Spleen (tissue), 11 donors: ENCODE measurements at regions not wholly inside any gene's neighbourhood (a gene's known extent, or its start where the extent isn't known, plus 50 kb on each side); places are given as distances from the start of the nearest gene placed in this dataset.

ENCODE experiments used
- DNase-seq: peaks from one replicate; pipeline ENCODE4 v3.0.0-alpha.2; 2020
- H3K27ac ChIP-seq, 8 donors: fragments of 200-600 bp; sonication (generic) in 7 of 8; 1 replicate in 4 of 8; 2 replicates in 4 of 8; pipeline versions ENCODE4 v1.5.0 to v1.8.0; 2016 to 2021; ENCODE audit warnings: inconsistent platforms in 4 of 8, mild to moderate bottlenecking in 4 of 8, moderate library complexity in 1 of 8
- H3K27me3 ChIP-seq, 7 donors: fragments of 200-600 bp; sonication (generic) in 6 of 7; replicated peaks in 1 of 7; 1 replicate in 4 of 7; 2 replicates in 3 of 7; pipeline versions ENCODE4 v1.5.0 to v1.8.0; 2016 to 2021; ENCODE audit warnings: inconsistent platforms in 3 of 7, mild to moderate bottlenecking in 1 of 7
- H3K36me3 ChIP-seq, 6 donors: fragments of 200-600 bp; sonication (generic) in 5 of 6; 1 replicate in 4 of 6; 2 replicates in 2 of 6; pipeline versions ENCODE4 v1.5.0 to v1.8.0; 2016 to 2021; ENCODE audit warnings: inconsistent platforms in 2 of 6
- H3K4me1 ChIP-seq, 6 donors: fragments of 200-600 bp; sonication (generic) in 5 of 6; 1 replicate in 3 of 6; 2 replicates in 3 of 6; pipeline versions ENCODE4 v1.5.0 to v1.8.0; 2016 to 2021; ENCODE audit warnings: inconsistent platforms in 3 of 6
- H3K4me3 ChIP-seq, 8 donors: fragments of 200-600 bp; sonication (generic) in 7 of 8; 1 replicate in 4 of 8; 2 replicates in 4 of 8; pipeline versions ENCODE4 v1.5.0 to v1.8.0; 2016 to 2021; ENCODE audit warnings: inconsistent platforms in 4 of 8, mild to moderate bottlenecking in 4 of 8, moderate library complexity in 2 of 8
- H3K9me3 ChIP-seq, 8 donors: fragments of 200-600 bp; sonication (generic) in 7 of 8; 1 replicate in 4 of 8; 2 replicates in 4 of 8; pipeline versions ENCODE4 v1.5.0 to v1.8.0; 2016 to 2021; ENCODE audit warnings: inconsistent platforms in 4 of 8
- CTCF ChIP-seq, 11 experiments: fragments of 200-600 bp in 7 of 11; fragments of 450-650 bp in 4 of 11; sonication (generic) in 4 of 11; IDR thresholded peaks in 8 of 11; conservative IDR thresholded peaks in 3 of 11; 1 replicate in 7 of 11; 2 replicates in 4 of 11; pipeline versions ENCODE4 v1.4.0 to v1.8.0; 2016 to 2021; ENCODE audit warnings: antibody characterized with exemption in 11 of 11, inconsistent platforms in 4 of 11, mild to moderate bottlenecking in 1 of 11
- POLR2A ChIP-seq, 3 donors: fragments of 450-650 bp; IDR thresholded peaks; one replicate each; pipeline ENCODE4 v1.5.1; 2017; ENCODE audit warnings: antibody characterized with exemption in 3 of 3, mild to moderate bottlenecking in 1 of 3
- POLR2AphosphoS5 ChIP-seq, 3 donors: sonication (generic); formaldehyde crosslinking; IDR thresholded peaks; one replicate each; pipeline ENCODE4 v1.5.1; 2017; ENCODE audit warnings: antibody characterized with exemption in 3 of 3
- WGBS, 5 donors: extraction: QIAGEN DNeasy Blood & Tissue Kit in 3 of 5; methylation state at CpG; one replicate each; pipeline versions ENCODE4 v1.1.5 to v1.1.7; 2013 to 2018; 5-methylcytosine and 5-hydroxymethylcytosine counted together
- intact Hi-C: fragments of 100-400 bp; cut with DNase I; formaldehyde crosslinking; loops from one replicate; pipeline ENCODE4 v1.15.0; 2023; ENCODE audit warnings: low total_unique reads
- donor health status: healthy with polysubstance abuse.
- donor health status: DM: no; HTN: no; CAD: no; lungs with moderate emphysema.
- donor health status: DM: no; HTN: no; CAD: no.
- donor health status: Bipolar disorder and iron deficiency.
- donor health status: healthy.
- donor health status: DM: no; HTN: no; CAD: no.
- donor health status: DM: yes; HTN: yes; CAD: no.

GRCh38 chr10:36036137-36036536, 394.0 kb upstream of the FZD8 start:
- no peaks in the 10 kb centered on the region for H3K36me3 ChIP-seq
- no peaks in the 10 kb centered on the region for H3K27me3 ChIP-seq
- TF ChIP-seq POLR2A (IDR thresholded peaks at IDR 0.05) = no peak
- no peak for TF ChIP-seq CTCF (IDR thresholded peaks at IDR 0.05 in 8 of 11, conservative IDR thresholded peaks at IDR 0.05 in 3 of 11)
- no peak for TF ChIP-seq POLR2AphosphoS5 (IDR thresholded peaks at IDR 0.05)
- intact Hi-C loops = no loop called here
- H3K4me3 ChIP-seq = no peak overlapping the region
- WGBS, 5 donors = 86 to 94% (median 87%) methylated on average over 5 of the region's 5 CpGs
- no peak overlapping the region for H3K27ac ChIP-seq
- H3K9me3 ChIP-seq = no peaks in the 10 kb centered on the region
- no peaks in the 10 kb centered on the region for H3K4me1 ChIP-seq
- DNase-seq = no peak

GRCh38 chr10:36033808-36034207, 391.7 kb upstream of the FZD8 start:
- Histone ChIP-seq H3K27ac (no peak overlapping the region), H3K4me1 (no peaks in the 10 kb centered on the region), H3K4me3 (no peak overlapping the region), H3K9me3 (no peaks in the 10 kb centered on the region), H3K27me3 (no peaks in the 10 kb centered on the region), H3K36me3 (no peaks in the 10 kb centered on the region)
- intact Hi-C loops = no loop called here
- no peak for DNase-seq
- TF ChIP-seq POLR2A (IDR thresholded peaks at IDR 0.05) (no peak), POLR2AphosphoS5 (IDR thresholded peaks at IDR 0.05) (no peak), CTCF (IDR thresholded peaks at IDR 0.05 in 8 of 11, conservative IDR thresholded peaks at IDR 0.05 in 3 of 11) (no peak)

GRCh38 chr10:36030516-36030915, 388.4 kb upstream of the FZD8 start:
- Histone ChIP-seq H3K4me3 (no peak overlapping the region), H3K9me3 (peaks cover 0 to 4% (median 0%) of the 10 kb centered on the region in 8 donors), H3K4me1 (no peaks in the 10 kb centered on the region), H3K36me3 (no peaks in the 10 kb centered on the region), H3K27ac (no peak overlapping the region), H3K27me3 (no peaks in the 10 kb centered on the region)
- WGBS, 5 donors = 72 to 79% (median 75%) methylated on average over 3 of the region's 3 CpGs
- TF ChIP-seq CTCF (IDR thresholded peaks at IDR 0.05 in 8 of 11, conservative IDR thresholded peaks at IDR 0.05 in 3 of 11) = no peak
- TF ChIP-seq POLR2AphosphoS5 (IDR thresholded peaks at IDR 0.05) = no peak
- TF ChIP-seq POLR2A (IDR thresholded peaks at IDR 0.05) = no peak
- intact Hi-C loops = no loop called here
- DNase-seq = no peak

GRCh38 chr10:36026656-36027390, 384.7 kb upstream of the FZD8 start:
- no peak for TF ChIP-seq POLR2AphosphoS5 (IDR thresholded peaks at IDR 0.05)
- no peak for TF ChIP-seq CTCF (IDR thresholded peaks at IDR 0.05 in 8 of 11, conservative IDR thresholded peaks at IDR 0.05 in 3 of 11)
- TF ChIP-seq POLR2A (IDR thresholded peaks at IDR 0.05) = no peak
- Histone ChIP-seq H3K27ac (no peak overlapping the region), H3K4me3 (no peak overlapping the region), H3K27me3 (no peaks in the 10 kb centered on the region), H3K4me1 (no peaks in the 10 kb centered on the region), H3K9me3 (peaks cover 0 to 12% (median 0%) of the 10 kb centered on the region in 8 donors), H3K36me3 (no peaks in the 10 kb centered on the region)
- intact Hi-C loops = no loop called here
- WGBS, 5 donors = 82 to 92% (median 87%) methylated on average over 6 of the region's 6 CpGs
- no peak for DNase-seq
